Dermis microvascular lymphatic vessel endothelial cell (primary cell): ENCODE measurements at regions not wholly inside any gene's neighbourhood (a gene's known extent, or its start where the extent isn't known, plus 50 kb on each side); places are given as distances from the start of the nearest gene placed in this dataset.

Experiments used
- DNase-seq, 2 donors: peaks; one replicate each; pipeline versions ENCODE4 v3.0.0 to v3.0.0-alpha.2; 2010; ENCODE audit warnings: low read depth in 2 of 2

DNA sequence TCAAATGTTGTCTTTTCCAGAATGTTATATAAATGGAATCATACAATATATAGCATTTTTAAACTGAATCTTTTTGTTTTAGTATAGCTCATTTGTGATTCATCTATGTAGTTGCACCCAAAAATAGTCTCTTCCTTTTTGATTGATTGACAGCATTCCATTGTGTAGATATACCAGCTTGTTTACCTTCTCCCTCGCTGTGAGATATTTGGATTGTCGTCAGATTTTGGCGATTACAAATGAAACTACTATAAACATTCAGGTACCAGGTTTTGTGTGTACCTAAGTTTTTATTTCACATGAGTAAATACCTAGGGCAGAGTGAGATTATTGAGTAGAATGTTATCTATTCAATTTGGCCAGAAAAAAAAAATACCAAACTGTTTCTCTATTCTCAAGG is 584.7 kb upstream of the SORCS1 start:
- DNase-seq = peak in 1 of 2 donors; percentile 42

DNA sequence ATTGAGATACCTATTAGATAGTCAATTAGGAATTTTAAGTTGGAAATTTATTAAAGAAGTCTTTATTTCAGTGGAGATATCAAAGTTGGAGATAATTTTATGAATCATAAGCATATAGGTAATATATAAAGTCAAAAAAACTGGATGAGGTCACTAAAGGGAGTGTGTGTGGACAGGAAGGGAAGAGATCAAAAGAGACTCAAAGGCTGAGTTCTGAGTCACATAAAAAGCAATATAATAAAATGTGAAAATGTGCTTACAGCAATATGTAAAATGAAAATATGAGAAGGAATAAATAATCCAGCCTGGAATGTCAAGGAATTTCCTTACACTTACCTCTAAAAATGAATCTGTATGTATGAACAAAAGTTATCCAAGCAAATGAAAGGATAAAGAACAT is 583.3 kb upstream of the SORCS1 start:
- peak in 1 of 2 donors; percentile 49 for DNase-seq

DNA sequence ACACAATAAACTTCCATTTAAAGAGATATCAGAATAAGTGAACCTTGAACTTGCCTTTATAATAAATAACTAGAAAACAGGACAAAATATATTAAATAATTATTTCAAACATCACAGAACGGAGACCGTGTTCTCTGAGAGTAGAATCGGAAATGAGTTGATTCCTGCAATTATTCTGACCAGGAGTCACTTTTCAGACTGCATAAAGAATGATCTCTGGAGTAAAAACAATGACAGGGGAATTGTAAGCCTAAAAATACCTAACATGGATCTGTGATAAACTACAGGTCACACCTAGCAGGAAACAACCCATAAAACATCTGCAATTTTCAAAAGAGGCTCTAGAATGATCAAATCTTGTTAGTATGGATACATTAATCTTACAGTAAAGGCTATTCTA is 577.5 kb upstream of the SORCS1 start:
- DNase-seq = peak; percentile 79 to 81

DNA sequence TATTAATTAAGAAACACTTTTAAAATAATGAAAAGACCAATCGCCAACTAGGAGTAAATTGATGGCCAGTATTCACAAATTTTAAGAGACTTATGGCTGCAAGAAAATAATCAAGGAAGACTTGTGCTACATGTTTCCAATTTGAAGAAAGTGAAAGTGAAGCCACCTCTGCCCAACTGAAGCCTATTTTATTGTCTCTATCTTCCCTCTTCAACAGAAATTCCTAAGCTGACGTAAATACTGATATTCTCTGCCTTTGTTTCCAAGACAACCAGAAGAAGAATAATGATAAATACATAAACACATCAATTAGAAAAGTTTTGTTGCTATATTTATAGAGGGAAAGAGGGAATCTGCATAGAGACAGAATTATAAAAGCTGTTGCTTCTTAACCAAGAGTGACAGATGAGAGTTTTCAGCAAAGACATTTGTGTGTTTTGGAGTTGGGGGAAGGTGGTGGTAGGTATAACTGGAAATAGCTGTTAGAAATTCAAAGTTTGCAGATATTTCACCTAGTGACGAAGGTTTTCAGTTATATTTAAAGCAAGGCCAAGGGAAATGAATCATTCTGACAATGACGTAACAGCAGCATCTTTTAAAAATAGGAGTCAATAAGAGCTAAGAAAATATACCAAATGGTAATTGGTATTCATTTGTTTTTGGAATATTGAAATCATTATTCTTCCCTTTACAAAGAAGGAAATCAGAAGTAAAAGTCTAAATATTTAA is 576.6 kb upstream of the SORCS1 start:
- peak; percentile 66 to 73 for DNase-seq

DNA sequence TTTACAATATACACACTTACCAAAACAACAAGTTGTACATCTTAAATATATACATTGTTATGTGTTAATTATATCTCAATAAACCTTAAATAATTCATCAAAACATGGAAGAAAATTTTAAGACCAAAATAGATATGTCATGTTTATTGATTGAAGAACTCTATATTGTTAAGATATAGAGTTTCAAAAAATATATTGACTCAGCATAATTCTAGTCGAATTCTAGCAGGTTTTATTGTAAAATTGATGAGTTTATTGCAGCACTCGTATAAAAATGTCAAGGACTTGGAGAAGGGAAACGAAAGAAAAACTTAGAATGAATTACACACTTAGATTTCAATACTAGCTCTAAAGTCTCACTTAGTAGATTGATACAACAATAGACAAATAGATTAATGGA is 575.4 kb upstream of the SORCS1 start:
- DNase-seq = no peak

DNA sequence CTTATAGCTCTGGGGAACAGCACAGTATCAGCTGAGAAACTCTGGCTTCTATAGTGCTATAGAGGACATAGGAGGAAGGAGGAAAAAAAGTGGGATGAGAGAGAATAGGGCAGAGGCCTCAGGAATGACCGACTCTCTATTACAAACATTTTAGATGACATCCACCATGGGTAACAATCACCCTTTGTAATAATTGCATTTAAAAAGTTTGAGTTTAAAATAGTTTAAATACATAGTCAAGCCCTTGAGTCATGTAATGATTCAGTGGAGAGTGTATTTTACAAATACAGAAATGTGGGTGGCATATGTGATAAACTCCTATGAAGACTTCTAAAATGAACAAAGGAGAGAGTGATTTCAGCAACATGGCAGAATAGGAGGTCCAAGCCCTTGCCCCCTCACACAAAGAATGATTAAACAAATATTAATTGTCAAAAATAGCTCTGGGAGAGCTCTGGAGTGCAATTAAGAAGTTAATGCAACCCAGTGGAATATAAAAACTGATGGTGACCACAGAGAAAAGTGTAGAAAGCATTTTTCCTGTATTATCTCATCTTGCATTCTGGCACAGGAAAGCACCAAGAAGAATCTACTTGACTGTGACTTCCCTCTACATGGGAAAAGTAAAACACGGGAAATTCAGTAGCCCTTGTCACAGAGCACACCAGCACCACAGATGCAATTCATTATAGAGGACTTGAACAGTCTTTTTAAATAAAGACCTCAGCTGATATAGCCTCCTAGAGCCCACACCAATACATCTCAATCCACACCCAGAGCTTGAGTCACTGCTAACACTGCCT is 569.0 kb upstream of the SORCS1 start:
- DNase-seq = no peak

DNA sequence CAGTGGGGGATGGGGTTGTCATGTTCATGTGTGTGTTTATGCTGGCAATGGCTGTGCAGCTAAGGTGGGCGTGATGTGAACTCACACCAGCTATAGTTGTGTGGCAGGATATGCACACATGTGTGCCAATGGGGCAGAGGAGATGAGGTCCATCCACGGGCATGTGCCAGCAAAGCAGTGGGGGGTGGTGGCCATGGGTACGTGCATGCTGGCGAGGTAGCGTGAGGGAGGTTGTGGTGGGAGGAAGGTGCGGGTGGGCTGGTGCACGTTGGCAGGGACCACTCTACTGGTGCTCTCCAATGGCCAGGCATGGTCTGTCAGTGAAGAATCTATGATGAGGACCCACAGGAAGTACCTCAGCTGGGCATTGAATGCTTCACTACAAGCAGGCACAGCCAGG is 567.5 kb upstream of the SORCS1 start:
- DNase-seq = no peak

DNA sequence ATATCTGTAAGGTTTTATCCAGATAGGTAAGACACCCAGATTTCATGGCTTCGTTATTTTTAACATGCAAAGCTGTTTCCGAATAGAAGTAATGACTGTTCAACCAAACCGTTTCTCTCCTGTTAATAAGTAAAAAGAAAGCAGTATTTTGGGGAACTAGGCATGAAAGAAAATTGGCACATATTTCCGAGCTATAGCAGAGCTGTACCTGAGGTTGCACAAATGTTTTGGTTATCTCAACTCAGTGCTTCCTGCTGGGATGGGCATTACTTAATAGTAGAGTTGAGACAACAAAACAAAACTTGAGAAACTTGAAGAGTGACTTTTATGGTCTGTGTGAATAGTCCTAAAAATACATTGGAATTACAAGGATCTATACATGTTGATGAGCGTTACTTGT is 564.3 kb upstream of the SORCS1 start:
- DNase-seq = no peak

DNA sequence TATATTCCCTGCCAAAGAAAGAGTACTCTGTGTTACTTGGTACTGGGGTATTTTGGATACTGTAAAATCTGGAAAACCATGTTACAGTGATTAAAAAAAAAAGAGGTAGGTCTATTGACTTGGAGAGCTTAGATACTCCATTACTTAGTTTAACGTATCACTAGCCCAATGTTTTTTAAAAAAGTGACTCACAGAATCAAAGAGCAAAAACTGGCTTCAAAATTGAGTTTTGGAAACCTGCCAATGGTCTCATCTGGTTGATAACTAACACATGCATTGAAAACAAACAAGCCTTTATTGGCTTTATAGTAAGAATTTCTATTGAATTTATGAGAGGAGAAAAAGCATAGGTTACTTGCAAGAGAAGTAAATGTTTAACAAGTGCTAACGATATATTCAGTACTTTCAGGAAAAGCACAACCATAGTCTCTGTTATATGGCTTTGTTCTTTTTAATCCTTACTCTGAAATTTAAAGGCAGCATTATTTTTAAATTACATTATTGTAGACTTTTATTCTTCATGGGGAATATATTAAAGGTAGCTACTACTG is 563.3 kb upstream of the SORCS1 start:
- peak; percentile 58 to 76 for DNase-seq

DNA sequence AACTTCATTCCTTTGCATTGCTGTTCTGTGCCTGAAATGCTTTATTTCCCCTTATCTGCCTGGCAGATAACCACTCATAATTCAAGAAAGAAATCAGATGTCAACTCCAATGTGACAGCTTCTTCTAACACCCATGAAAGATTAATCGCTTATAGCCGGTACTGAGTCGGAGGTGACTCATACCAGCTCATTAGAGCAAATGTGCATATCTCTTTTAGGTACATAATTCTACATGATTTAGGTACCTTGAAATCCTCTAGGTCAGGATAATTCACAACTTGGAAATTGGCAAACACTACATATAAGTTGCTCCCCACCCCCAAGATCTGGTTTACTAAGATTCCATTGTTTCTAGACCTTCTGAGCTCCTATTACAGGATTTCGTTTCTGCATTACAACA is 554.4 kb upstream of the SORCS1 start:
- no peak for DNase-seq

DNA sequence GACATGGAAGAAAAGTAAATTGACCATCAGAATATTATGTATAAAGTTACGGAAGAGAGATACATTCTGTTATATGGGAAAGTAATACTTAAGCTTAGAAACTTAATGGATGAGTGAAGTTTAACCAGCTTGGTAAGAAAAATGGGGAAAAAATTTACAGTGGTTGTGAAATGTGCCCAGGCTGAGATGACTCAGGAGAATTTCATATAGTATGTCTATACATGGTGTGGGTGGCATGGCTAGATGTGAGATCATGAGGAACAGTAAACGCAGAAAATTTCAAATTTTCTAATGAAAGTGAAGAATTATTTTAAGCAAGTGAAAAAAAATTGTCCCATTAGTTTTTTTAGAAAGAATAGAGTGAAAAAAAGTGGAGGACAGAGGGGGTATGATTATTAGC is 552.5 kb upstream of the SORCS1 start:
- no peak for DNase-seq

DNA sequence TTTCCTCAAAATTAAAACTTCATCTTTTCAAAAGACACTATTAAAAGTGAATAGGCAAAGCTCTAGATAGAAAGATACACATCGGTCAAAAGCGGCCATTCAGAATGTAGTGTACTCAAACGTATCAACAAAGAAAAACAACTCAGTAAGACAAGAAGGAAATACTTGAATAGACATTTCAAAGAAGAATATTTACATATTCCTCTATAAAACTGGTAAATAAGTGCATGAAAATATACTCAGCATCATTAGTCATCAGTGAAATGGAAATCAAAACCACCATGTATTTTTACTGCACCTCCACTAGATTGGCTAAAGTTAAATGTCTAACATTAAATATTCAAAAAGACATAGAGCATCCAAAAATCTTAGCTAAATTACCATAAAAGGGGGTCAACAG is 551.1 kb upstream of the SORCS1 start:
- no peak for DNase-seq

DNA sequence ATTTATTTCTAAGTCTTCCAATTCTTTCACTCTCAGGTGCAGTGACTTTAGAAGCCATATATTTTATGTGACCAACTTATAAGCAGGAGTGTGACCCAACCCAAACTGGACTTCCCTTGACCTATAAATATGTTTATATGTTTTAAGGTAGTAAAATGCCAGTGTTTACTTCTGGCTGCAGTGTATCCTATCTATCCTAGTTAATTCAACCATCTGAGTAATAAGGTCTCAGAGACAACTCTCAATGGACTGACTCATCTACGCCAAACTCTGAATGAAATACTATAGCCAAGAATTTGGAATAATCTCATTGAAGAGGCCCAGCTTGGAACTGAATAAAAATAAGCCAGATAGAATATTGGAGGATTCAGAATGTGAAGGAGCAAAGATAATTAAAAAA is 544.5 kb upstream of the SORCS1 start:
- no peak for DNase-seq

DNA sequence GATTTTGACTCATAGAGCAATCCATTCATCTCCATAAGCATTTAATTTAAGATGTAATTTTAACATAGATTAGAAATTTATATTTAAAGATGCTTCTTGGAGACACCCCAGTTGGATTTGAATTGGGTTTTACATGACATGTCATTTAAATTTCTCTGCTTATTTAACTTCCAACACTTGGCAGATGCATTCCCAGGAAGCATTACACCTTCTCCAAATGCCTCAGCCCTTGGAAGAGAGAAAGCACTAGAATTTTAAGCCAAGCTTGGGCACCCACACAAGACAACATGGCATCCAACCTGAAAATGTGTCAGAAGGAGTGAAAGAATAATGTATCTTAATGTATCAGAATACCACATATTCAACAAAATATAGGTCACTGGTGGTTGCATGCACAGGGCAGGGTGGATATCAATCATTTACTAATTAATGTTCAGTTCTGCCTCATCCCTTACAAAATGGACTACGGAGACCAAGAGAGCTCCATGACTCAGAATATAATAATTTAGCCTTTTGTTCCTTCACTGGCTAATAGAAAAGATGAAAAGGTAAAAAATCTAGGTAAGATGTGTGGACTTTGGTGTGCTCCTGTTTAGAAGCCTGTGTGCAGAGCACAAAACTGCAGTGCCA is 541.7 kb upstream of the SORCS1 start:
- DNase-seq = no peak

DNA sequence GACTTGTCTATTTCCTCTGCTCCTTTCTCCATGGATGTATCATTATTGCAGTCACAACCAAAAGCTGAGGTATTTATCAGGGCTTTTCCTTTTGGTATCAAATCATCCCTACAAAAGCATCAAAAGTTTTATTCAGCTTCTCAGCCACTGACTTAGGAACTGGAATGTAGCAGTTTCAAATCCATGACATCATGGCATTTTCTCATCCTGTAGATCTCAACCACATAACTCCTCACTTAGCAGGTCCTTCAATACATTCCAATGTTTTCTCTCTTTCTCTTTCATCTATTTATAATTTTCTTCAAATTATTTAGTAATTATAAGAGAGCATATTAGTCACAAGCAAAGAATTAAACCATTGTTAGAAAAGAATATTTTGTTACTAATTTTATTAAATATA is 537.4 kb upstream of the SORCS1 start:
- no peak for DNase-seq

DNA sequence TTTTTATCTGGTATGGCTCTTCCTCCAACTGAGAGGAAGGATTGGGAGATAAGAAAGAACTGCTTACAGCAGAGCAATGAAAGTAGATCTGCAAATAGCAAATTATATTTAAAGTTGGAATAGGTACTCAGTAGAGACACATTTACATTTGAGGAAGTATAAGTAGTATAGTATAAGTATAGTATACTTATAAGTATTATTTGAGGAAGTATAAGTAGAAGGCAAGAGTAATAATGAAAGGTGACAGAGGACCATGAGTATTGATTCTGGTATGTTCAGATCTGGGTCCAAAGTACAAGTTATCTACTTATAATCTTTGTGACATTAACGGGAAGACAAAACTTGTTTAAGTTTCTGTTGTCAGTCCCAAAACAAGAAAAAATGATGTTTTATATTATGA is 527.6 kb upstream of the SORCS1 start:
- DNase-seq = no peak

DNA sequence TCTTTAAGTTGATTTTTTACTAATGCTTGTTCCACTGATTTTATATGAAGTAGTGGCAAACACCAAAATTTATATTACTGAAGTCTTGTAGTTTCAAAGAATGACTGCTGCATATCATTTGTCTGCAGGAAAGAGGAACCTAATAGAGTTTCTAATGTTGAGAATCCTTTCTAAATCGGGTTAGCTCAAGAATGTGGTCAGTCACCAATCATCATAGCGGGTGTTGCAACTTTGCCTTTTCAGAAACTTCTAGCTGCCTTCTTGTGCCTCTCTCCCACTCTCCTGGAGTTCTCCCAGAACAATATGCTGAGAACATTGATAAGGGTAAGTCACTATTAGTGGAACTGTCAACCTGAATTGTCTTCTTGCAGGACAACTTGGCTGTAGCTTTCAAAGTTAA is 524.8 kb upstream of the SORCS1 start:
- no peak for DNase-seq

DNA sequence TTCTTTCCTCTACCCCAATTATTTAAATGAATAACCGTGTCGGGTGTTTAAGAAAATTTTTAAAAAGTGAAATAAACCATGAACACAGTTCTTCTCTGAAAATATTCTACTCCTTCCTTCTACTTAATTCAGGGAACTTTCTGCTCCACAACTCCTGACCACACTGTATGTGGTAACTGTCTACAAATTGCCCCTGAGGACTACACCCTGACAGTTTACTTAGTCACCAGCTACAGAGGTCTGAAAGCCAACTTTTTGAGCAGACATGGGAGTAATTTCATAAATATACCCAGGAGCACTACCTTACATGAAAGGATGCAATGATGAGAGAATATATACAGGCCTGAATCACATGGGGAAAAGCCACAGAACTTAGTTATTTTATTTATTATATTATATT is 523.2 kb upstream of the SORCS1 start:
- no peak for DNase-seq

DNA sequence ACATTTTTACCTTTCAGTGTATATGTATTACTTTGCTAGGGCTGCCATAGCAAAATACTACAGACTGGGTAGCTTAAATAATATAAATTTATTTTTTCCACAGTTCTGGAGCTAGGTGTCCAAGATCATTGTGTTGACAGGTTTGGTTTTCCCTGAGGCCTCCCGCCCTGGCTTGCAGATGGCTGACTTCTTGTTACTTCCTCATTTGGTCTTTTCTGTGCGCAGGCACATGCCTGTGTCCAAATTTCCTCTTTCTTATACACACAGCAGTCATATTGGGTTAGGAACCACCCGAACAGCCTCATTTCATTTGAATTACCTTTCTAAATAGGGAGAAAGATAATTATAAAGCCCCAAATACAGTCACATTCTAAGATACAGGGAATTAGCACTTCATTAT is 521.6 kb upstream of the SORCS1 start:
- no peak for DNase-seq

DNA sequence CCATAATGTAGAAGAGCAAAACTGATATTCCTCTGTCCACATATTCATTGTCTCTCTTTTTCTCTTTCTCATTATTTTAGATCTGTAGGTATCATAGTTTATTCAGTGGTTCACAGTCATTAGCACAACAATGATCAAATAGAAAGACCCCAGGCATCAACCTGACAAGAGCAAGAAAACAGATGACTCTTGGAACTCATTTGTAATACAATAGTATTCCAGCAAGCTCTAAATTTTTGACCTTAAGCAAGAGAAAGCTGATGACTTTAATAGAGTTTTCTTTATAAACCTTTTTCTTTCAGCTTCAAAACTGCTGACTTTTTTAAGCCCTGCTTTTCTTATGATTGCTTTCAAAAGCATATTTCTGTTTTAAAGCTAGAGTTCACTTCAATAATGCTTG is 507.5 kb upstream of the SORCS1 start:
- DNase-seq = no peak

DNA sequence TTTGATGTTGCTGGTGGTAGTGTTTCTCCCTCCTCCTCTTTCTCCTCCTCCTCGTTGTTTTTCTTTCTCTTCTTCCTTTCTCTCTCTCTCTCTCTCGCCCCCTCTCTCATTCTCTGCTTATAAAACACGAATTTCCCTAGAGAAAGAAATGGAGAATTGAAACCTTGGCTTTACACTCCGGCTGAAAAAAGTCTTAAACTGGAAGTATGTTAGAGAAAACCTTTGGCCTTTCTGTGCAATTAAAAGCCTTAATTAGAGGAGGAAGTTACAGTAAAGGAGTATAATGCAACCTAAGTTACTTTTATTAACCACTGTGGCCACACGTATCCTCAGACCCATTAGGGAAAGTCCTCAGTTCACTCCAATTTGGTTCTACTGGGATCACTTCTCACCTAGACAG is 501.7 kb upstream of the SORCS1 start:
- no peak for DNase-seq

DNA sequence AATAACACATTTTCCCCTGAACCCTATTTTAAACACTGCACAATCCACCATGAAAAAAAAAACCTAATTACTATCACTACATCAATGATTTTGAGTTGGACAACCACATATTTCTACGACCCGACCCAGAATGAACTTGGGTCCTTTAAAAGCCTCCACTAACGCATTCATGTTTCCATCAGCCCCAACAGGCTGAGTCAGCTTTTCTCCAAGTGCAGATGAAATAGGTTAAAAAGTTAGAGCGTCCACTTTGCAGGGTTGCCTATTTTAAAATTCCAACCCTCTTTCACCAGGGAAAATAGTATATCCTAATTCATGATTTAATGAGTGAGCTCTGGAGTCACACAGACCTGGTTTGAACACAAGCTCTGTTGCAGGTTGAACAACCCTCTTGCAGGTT is 501.0 kb upstream of the SORCS1 start:
- no peak for DNase-seq

DNA sequence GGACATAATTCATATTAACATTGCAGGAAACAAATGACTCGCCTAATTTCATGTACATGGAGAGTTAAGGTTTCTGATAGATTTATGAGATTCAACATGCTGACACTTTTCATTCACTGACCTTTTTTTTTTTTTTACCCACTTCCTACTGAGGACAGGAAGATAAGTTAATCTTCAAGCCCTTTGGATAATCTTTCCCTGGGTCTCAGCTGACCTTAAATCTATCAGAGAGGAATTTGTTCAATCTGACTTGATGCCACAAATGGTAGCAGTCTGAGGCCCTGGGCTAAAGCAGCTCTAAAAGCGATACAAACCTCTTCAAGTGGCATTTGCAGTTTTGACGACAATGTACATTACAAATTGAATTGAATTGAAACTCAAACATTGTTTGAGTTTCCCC is 493.3 kb upstream of the SORCS1 start:
- no peak for DNase-seq
